CD4-positive, alpha-beta T cell treated with Interferon gamma for 1 hour (primary cell): ENCODE measurements at regions not wholly inside any gene's neighbourhood (a gene's known extent, or its start where the extent isn't known, plus 50 kb on each side); places are given as distances from the start of the nearest gene placed in this dataset.
"Not testable (repeated sequence)": the region's sequence is repeated elsewhere in the genome, so short reads cannot be mapped to it uniquely, and the experiment has no call there.

Experiments used
- DNase-seq: peaks from one replicate; pipeline ENCODE4 v3.0.0-alpha.2; 2020

DNA sequence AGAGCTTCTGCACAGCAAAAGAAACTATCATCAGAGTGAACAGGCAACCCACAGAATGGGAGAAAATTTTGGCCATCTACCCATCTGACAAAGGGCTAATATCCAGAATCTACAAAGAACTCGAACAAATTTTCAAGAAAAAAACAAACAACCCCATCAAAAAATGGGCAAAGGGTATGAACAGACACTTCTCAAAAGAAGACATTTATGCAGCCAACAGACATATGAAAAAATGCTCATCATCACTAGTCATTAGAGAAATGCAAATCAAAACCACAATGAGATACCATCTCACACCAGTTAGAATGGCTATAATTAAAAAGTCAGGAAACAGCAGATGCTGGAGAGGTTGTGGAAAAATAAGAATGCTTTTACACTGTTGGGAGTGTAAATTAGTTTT lies 340.6 kb downstream of the TFAP2B start:
- not testable (repeated sequence) for DNase-seq

DNA sequence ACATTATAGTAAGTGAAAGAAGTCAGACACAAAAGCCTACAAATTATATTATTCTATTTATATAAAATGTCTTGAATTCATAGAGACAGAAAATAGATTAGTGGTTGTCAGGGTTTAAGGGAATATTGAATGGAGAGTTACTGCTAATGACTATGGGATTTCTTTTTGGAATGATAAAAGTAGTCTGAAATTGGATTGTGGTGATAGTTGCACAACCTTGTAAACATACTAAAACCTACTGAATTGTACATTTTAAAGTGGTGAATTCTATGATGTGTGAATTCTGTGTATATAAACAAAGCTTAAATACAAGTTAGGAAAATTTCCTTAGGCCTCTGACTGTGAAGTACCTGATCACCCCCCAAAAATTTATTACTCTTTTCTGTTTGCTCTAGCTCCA lies 343.1 kb downstream of the TFAP2B start:
- no peak for DNase-seq

DNA sequence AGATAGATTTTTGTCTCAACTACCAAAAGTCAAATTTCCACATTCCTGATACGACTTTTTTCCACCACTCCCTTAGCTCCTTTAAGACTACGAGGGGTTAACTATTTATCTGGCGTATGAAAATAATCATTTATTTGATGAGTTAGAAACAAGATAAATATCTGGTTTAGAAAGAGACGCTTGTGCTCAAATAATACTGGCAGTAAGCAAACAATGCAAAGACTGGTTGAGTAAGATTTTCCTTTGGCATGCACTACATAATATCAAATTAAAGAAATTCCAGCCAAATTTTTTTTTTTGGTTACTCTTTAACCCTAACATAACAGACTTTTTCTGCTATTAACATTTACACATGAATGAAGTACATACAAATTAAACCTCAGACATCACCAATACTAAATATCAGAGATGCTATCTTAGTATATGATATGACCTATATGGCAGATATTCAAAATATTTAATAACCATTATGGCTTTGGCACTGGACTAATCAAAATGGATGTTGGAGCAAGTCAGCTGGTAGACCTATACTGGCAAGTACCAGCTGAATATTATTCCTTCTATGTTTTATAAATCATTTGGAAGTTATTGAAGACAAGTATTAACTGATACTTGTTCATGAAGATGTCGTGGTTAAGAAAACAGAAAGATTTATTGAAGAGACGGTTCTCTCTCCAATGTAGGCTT lies 345.3 kb downstream of the TFAP2B start:
- no peak for DNase-seq

GRCh38 chr6:51166914-51167313 lies 348.2 kb downstream of the TFAP2B start:
- no peak for DNase-seq

- DNase-seq, result no peak
Measured at GRCh38 chr6:51167468-51167867, 348.8 kb downstream of the TFAP2B start.

DNA sequence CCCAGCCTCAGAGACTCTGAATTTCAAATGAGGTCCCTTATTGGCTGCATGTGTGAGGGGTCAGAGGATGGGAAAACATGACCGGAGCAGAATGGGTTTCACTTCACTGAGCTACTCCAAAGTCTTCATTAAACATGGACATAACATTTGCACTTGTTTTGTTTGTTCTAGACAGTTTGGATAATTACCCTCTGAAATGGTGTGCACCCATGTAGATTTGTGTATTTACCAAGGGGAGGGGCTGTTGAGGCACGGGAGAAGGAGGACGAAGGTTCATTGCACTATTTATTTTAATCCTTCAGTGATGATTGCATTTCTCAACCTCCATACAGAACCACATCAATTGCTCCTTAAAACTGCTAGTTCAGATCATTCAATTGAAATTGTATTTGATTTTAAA lies 364.2 kb downstream of the TFAP2B start:
- DNase-seq, result no peak

DNA sequence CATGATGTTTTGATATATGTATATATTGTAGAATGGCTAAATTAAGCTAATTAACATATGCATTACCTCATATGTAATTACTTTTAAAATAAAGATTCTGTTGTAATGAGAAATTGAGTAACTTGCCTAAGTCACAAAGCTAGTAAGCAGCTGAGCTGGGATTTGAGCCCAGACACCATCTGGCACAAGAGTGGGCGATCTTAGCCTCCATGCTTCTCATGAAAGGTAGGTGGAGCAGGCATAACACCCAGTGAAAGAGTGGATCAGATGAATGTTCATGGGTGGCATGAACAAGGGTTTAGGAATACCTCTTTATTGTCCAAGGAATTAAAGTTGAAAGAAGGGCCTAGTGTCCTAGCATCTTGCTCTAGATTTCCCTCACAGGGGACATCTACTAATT lies 365.4 kb downstream of the TFAP2B start:
- no peak for DNase-seq

- DNase-seq, result not testable (repeated sequence)
Measured at GRCh38 chr6:51193163-51193562, 374.5 kb downstream of the TFAP2B start.

DNA sequence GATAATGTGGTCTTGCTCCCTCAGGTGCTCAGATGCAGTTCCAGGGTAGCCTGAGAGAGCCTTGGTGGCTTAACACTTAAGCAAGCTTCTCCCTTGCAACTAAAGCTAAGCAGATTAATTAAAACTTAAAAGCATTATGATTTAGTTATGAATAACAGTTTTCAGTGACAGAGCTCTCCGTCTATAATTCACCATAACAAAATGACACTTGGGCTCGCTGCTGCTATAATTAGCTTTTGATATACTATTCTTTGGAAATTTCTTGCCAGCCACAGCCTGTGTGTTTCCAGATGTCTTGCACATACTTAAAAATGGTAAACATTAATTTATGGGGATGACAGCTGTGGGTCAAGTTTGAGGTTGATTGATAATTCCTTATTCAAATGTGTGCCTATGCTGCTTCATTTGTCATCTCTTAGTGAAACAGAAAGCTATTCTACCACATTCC lies 380.5 kb downstream of the TFAP2B start:
- DNase-seq, result no peak

GRCh38 chr6:51199733-51200260 lies 381.1 kb downstream of the TFAP2B start:
- no peak for DNase-seq

DNA sequence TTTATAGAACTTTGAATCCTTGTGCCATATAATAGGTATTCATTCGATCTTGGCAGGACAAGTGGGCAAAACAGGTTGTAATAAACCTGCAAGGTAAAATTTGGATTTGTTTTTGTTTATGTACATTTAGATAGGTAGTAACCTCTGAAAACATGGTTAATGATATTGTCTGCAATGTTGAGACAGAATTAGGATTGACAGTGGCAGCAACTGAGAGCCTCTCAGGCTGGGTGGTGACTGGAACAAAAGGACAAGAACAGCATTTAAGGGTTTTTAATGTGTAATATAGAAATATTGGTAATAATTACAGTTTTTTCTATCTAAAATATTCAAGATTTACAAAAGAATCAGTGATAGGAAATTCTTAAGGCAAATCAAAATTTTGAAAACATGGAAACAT lies 382.0 kb downstream of the TFAP2B start:
- DNase-seq, result no peak

- DNase-seq, result not testable (repeated sequence)
Measured at GRCh38 chr6:51202653-51203052, 384.0 kb downstream of the TFAP2B start.

GRCh38 chr6:51203504-51203903 lies 384.8 kb downstream of the TFAP2B start:
- no peak for DNase-seq

- not testable (repeated sequence) for DNase-seq
Measured at GRCh38 chr6:51206686-51207085, 388.0 kb downstream of the TFAP2B start.

- DNase-seq, result no peak
Measured at GRCh38 chr6:51209651-51210050, 391.0 kb downstream of the TFAP2B start.

- no peak for DNase-seq
Measured at GRCh38 chr6:51213811-51214210, 395.1 kb downstream of the TFAP2B start.

- no peak for DNase-seq
Measured at GRCh38 chr6:51214442-51214841, 395.8 kb downstream of the TFAP2B start.

GRCh38 chr6:51218181-51218580 lies 399.5 kb downstream of the TFAP2B start:
- no peak for DNase-seq

DNA sequence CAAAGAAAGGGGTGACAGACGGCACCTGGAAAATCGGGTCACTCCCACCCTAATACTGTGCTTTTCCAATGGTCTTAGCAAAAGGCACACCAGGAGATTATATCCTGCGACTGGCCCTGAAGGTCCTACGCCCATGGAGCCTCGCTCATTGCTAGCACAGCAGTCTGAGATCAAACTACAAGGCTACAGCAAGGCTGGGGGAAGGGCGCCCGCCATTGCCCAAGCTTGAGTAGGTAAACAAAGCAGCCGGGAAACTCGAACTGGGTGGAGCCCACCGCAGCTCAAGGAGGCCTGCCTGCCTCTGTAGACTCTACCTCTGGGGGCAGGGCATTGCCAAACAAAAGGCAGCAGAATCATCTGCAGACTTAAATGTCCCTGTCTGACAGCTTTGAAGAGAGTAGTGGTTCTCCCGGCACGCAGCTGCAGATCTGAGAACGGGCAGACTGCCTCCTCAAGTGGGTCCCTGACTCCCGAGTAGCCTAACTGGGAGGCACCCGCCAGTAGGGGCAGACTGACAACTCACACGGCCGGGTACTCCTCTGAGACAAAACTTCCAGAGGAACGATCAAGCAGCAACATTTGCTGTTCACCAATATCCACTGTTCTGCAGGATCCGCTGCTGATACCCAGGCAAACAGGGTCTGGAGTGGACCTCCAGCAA lies 406.0 kb downstream of the TFAP2B start:
- DNase-seq, result not testable (repeated sequence)

- no peak for DNase-seq
Measured at GRCh38 chr6:51241376-51241775, 422.7 kb downstream of the TFAP2B start.

DNA sequence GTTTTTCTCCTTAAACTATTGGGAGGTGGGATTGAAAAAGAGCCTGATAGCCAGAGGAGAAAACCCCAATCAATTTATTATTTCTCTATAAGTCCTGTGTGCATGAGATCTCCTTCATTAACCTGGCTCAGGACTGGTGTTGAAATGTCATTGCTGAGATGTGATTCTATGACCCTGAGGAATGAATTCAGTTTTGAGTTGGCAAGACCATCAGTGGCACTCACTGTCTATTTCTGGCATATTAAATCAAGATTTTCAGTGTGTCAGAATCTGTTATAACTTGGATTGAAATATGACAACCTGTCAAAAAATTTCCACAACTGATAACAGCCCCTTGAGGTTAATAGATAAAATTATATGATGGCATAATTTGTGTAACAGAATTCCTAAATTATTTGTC lies 431.1 kb downstream of the TFAP2B start:
- no peak for DNase-seq

DNA sequence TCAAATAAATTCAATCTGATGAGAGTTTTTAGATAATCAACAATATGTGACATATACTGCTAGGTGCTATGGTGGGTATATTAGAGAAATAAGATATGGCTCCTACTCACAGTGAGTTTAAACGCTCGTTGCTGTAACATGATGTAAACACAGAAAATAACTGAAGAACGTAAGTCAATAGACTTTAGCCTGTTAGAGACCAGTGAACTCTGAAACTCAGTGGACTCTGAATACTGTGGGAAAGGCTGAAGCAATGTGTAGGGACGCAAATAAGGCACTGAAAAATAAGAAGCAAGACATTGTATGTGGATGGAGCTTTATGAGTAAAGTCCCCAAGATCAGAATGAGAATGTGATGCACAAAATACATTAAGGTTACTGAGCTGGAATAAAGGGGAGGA lies 431.6 kb downstream of the TFAP2B start:
- DNase-seq, result no peak

GRCh38 chr6:51257938-51258337 lies 439.3 kb downstream of the TFAP2B start:
- DNase-seq, result no peak

- no peak for DNase-seq
Measured at GRCh38 chr6:51260003-51260402, 441.3 kb downstream of the TFAP2B start.

DNA sequence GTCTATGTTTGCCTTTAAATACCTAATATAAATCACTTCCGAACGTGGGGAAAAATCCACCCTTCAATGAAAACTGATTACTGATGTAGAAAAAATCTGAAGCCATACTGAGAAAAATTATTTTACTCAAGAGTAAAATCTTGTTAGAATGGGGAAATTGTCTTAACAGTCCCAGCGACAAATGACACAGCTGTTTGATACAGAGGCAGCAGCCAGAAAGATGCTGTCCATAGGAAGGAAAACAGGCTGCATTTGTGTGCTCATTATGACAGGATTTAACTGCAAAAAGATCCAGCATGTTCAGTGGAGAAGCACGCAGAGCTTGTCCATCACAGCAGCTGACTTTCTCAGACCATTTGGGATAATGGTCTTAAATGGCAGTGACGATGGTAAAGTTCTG lies 443.0 kb downstream of the TFAP2B start:
- no peak for DNase-seq
